Occipital lobe (tissue), 1 donor: ENCODE measurements at regions not wholly inside any gene's neighbourhood (a gene's known extent, or its start where the extent isn't known, plus 50 kb on each side); places are given as distances from the start of the nearest gene placed in this dataset.

ENCODE experiments used
- DNase-seq: peaks from one replicate; lab custom pipeline; 2025; lab: John Stamatoyannopoulos, UW

DNA sequence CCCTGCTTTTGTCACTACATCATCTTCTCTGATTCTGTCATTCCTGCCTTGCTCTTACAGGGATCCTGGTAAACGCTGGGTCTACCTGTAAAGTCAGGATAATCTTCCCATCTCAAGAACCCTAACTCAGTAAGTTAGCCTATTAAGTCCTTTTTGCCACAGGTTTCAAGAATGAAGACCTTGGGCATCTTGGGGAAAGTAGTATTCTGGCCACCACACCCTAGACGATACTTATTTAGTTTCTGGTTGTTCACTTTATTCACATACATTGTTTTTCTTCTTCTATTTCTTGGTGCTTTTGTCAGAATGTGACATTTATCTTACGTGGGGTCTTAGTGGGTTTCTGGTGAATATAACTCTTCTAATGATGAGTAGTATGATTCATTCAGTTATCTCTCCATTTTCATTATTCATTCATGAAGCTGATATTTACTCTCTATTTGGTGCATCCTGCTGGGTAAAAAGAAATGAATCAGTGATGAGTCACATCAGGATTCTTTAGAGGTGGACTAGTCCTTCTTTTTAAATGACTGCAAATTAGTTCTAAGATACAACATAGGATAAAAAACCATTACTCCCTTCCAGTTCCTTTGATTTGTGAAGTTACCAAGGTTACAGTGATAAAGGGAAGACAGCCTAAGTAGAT, 514.4 kb upstream of the B3GALT2 start:
- no peak for DNase-seq

DNA sequence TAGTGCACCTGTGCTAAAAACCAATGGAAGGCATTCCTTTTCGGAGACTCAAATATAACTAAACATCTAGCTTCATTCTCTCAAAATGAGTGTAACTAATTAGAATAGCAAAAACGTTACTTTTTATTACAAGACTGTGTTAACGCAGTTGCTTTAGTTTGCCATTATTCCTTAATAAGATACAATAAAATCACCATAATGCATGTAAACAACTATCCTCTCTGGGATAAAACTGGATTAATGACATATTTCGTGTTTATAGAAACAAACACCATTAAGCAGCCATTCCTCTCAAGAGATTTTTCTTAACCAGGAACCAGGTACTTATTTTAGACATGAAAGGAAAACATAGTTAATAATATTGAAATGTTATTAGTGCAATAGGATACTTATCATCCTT, 512.8 kb upstream of the B3GALT2 start:
- DNase-seq: no peak

- no peak for DNase-seq
Observed at GRCh38 chr1:193697776-193698175, 511.4 kb upstream of the B3GALT2 start.

DNA sequence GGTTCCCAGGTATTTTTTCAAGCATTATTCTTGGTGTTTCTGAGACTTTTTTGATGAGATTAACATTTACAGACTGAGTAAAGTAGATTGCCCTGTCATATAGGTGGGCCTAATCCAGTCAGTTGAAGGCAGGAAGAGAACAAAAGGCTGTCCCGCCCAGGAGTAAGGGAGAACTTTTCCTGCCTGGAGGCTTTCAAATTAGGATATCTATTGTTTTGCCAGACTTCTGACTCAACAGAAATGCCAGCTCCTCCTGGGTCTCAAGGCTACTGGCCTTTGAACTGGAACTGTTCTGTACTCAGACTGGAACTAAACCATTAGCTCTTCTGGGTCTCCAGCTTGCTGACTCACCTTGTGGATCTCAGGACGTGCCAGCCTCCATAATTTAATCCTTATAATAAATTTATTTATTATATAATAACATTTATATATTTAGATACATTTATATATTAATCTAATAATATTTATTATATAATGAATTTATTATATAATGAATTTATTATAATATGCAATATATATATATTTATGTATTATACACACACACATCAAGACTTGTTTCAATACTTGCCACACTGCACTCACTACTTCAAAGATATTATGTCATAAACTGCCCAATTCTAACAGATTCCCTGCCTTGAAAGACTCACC, 510.8 kb upstream of the B3GALT2 start:
- DNase-seq: no peak

- DNase-seq: no peak
Observed at GRCh38 chr1:193694741-193695140, 508.3 kb upstream of the B3GALT2 start.

- DNase-seq: no peak
Observed at GRCh38 chr1:193685986-193686385, 499.6 kb upstream of the B3GALT2 start.

GRCh38 chr1:193681422-193681821, 495.0 kb upstream of the B3GALT2 start:
- DNase-seq: no peak

- no peak for DNase-seq
Observed at GRCh38 chr1:193680924-193681316, 494.5 kb upstream of the B3GALT2 start.

- DNase-seq: no peak
Observed at GRCh38 chr1:193680247-193680923, 494.0 kb upstream of the B3GALT2 start.

DNA sequence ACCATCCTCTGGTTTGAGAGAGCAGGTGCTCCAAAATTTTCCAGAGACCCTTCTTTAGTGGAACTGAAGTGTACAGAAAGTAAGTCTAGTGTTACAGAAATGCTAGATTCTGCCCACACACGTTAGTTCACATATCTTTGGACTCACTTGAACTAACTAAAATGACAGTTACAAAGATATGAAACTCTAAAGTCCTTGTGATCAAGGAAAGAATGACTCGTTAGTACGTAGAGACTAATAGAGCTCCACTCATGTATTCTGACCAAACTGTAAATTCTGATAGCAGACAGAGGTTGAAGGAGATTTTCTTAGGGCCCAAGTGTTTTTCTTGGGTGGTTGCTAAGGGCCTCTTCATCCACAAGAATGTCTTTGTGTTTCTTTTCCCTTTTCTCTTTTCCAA, 491.5 kb upstream of the B3GALT2 start:
- DNase-seq: no peak

DNA sequence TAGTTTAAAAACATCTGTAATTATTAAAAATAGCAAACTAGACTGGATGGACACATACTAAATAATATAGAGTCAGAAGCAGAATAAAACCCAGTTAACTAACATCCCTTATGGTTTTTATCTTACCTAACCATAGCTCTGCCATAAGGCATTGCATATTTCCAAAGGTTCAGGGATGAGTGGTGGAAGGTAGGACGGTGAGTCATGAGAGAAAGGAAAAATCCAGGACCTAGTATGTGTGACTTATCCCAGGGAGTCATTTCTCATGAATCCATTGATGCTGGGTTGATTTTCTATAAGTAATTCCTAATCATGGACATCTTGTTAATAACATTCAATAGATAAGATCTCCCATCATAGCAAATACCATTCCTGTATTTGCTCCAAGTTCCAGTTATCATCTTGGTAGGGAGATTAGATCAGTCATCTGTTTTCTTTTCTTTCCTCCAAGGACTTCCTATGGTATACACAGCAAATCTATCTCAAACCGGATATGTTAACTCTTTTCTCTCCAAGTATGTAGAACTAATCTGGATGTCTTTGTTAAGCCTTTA, 490.7 kb upstream of the B3GALT2 start:
- no peak for DNase-seq

- no peak for DNase-seq
Observed at GRCh38 chr1:193674292-193674944, 488.0 kb upstream of the B3GALT2 start.

DNA sequence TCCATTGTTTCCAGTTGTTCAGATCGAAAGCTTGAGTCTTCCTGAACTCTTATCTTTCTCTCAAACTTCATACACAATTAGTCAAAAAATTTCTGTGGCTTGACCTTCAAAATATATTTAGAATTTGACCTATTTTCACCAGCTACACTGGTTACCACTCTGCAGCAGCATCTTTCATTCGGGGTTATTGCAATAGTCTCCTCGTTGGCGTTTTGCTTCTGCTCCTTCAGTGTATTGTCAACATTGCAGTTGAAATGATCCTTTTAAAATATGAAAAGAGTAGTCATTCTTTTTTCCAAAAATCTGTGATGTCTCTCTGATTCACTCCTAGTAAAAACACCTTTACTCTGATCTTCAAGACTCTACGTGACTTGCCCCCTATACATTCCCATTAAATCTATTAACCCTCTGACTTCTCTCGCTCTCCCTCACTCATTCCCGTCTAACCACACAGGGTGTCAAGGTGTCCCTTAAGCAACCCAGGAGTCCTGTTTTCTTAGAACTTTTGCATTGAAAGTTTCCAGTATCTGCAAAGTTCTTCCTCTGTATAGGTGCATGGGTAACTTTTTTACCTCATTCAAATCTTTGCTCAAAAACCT, 480.2 kb upstream of the B3GALT2 start:
- DNase-seq: no peak

DNA sequence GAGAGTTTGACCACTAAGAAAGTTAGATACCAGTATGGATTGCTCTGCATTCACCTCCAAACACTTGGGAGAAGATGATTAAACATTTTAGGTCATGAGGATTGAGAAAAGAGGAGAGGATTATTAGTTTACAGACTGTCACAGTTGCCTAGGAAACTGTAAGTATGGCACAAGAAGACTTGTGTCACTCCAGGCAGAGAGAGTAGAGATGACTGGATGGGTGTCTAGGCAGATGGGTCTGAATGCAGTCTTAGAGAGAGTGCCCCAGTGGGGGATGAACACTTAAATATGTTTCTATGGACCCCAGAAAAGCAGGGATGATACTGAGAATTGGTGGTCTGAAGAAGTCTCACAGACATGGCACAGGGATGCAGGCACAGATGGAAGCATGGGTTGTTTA, 477.6 kb upstream of the B3GALT2 start:
- DNase-seq: no peak

DNA sequence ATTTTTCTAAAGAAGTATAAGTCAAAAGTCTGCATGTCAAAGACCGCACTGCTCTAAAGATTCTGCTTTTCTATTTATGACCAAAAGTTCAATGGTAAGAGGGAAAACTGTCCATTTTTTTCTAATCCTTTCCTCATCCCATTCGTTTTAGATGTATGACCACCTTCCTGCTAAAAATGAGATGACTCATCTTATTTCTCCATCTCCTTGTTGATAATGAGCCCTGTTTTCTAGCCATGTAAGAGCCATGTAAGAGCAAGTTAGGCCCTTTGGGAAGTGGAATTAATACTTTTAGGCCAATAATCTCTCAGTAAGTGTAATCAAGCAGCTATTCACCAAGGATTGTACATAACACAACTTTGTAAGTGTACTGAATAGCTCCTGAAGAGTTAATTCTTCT, 475.6 kb upstream of the B3GALT2 start:
- DNase-seq: no peak

DNA sequence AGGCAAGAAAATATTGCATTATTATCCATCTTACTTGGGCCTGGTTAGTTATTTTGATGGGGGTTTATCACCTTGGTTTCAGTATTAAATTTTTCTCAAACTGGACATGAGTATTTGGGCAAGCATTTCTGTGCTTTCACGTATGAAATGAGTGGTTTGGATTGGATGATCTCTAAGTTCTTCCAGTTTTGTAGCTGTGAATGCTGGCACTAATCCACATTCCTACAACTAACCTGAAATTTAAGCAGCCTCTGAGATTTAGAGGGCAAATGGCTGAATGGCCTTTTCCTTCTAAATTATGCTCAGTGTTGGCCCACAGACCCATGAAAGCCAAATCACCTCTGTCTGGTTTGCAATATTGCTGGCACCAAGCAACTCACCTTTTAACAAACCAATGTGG, 475.0 kb upstream of the B3GALT2 start:
- DNase-seq: no peak

GRCh38 chr1:193660428-193660827, 474.0 kb upstream of the B3GALT2 start:
- no peak for DNase-seq

- no peak for DNase-seq
Observed at GRCh38 chr1:193658691-193659090, 472.3 kb upstream of the B3GALT2 start.

DNA sequence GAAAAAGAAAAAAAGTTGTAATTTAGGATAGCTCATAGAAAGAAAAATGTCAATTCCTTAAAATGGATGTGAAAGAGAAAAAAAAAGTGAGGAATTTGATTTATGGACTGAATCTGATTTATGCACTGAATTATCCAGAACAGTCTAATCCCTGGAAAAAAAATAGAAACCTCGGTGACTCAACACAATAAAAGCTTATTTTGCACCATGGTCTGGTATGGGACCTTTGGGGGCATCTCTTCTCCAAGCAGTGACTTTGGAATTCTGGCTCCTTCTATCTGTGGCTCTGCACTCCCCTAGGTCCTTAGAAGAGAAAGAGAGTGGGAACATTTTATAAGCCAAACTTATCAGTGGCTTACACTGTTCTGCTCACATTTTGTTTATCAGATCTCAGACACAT, 471.7 kb upstream of the B3GALT2 start:
- DNase-seq: no peak

- DNase-seq: no peak
Observed at GRCh38 chr1:193657552-193657951, 471.1 kb upstream of the B3GALT2 start.

DNA sequence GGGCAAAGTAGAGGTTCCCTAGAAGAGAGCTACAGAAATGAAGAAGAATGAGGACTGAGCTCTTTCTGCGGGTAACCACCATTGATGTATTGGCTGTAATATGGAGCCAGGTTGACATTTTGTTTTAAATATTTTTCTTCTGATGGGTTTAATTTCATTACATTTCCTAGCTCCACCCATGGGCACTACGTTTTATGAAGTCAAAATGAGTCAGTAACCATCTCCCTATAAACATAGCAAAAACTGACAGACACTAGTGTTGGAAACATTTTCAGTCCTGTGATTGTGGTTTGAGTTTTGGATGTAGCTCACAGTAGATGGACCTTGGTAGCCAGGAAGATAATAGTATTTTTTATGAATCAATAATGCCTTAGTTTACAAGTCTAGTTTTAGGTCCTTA, 470.4 kb upstream of the B3GALT2 start:
- DNase-seq: no peak
